ENCODE measurements at regions not wholly inside any gene's neighbourhood (a gene's known extent, or its start where the extent isn't known, plus 50 kb on each side); places are given as distances from the start of the nearest gene placed in this dataset.

- TF ChIP-seq POLR2A (IDR thresholded peaks at IDR 0.05; ENCODE audit: low read depth, low read length) (no peak), TAF1 (IDR thresholded peaks at IDR 0.05; ENCODE audit: low read depth, low read length) (no peak), POLR2AphosphoS5 (IDR thresholded peaks at IDR 0.05; ENCODE audit: low read depth, low read length) (no peak)
Observed at GRCh38 chr2:53576166-53576565, 191.4 kb upstream of the CHAC2 start.

Data from GM12891 (cell line).